ENCODE measurements at regions not wholly inside any gene's neighbourhood (a gene's known extent, or its start where the extent isn't known, plus 50 kb on each side); places are given as distances from the start of the nearest gene placed in this dataset.

DNA sequence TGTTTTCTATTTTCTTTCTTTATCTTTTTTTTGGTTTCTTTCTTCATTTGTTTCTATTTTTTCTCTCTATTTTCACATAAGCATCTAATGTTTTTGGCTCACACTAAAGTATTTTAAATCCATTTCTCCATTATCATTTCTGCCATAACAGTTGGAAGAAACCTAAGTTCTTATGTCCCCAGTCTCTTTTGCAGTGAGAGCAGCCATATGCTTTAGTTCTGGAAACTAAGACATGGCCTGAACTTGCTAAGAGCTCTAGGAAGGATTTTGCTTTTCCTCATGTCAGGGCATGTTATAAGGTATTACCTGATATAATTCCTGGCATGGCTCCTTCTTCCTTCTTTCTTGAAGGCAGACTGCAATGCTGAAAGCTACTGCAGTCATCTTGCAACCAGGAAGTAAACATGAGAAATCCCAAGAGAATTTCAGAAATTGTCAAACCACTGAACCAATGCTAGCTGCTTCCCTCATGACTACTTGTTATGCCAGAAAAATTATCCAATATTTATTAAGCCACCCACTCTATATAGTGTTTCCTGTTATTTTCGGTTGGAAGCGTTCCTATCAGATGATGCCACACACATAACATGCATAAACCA lies 171.1 kb downstream of the TAF11L14 start:
- no peak overlapping the region for H3K4me2 ChIP-seq
- no peak overlapping the region for H3K9ac ChIP-seq
- H3K27me3 ChIP-seq (ENCODE audit: insufficient read depth, low read depth), result no peaks in the 10 kb centered on the region
- no peaks in the 10 kb centered on the region for H3K4me1 ChIP-seq (ENCODE audit: low read depth, poor library complexity, severe bottlenecking)
- H3K79me2 ChIP-seq (ENCODE audit: insufficient read depth, low read depth), result no peaks in the 10 kb centered on the region
- H3K27ac ChIP-seq, result no peak overlapping the region
- no peaks in the 10 kb centered on the region for H3K36me3 ChIP-seq (ENCODE audit: insufficient read depth)
- TF ChIP-seq CTCF (conservative IDR thresholded peaks at IDR 0.05; ENCODE audit: low read depth, low read length), result no peak
- no peak overlapping the region for H2AFZ ChIP-seq (ENCODE audit: low read depth)
- no peak overlapping the region for H3K4me3 ChIP-seq (IDR thresholded peaks at IDR 0.05; ENCODE audit: insufficient read depth, low read depth, low read length)
- H4K20me1 ChIP-seq (ENCODE audit: insufficient read depth), result no peaks in the 10 kb centered on the region

GRCh38 chr5:17806818-17807468 lies 172.7 kb downstream of the TAF11L14 start:
- no peaks in the 10 kb centered on the region for H3K4me1 ChIP-seq (ENCODE audit: low read depth, poor library complexity, severe bottlenecking)
- TF ChIP-seq CTCF (conservative IDR thresholded peaks at IDR 0.05; ENCODE audit: low read depth, low read length), result no peak
- H3K36me3 ChIP-seq (ENCODE audit: insufficient read depth), result no peaks in the 10 kb centered on the region
- H2AFZ ChIP-seq (ENCODE audit: low read depth), result no peak overlapping the region
- no peaks in the 10 kb centered on the region; the same call in 1 of the 2 replicates for H4K20me1 ChIP-seq (ENCODE audit: insufficient read depth)
- no peak overlapping the region for H3K4me2 ChIP-seq
- no peak overlapping the region for H3K4me3 ChIP-seq (IDR thresholded peaks at IDR 0.05; ENCODE audit: insufficient read depth, low read depth, low read length)
- H3K79me2 ChIP-seq (ENCODE audit: insufficient read depth, low read depth), result no peaks in the 10 kb centered on the region
- H3K27ac ChIP-seq, result no peak overlapping the region
- H3K9ac ChIP-seq, result no peak overlapping the region
- H3K27me3 ChIP-seq (ENCODE audit: insufficient read depth, low read depth), result no peaks in the 10 kb centered on the region

DNA sequence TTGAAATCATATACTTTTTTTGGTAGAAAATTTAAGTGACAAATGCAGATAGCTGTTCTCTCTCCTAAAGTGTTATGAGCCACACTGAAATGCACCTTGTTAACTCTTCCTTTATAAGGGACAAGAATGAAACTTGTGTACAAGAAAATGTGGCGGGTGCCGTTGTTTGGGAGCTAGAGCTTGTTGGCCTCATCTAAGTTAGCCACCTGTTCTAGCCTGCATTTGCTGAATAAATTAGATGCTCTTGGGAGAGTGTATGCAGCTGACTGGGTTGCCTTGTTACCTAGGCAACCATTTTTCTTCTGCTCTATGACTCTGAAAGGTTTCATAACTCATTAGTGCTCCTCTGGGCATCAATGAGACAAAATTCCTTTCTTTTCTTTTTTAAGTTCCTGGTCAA lies 174.3 kb downstream of the TAF11L14 start:
- Histone ChIP-seq H3K36me3 (ENCODE audit: insufficient read depth) (no peaks in the 10 kb centered on the region), H2AFZ (ENCODE audit: low read depth) (no peak overlapping the region), H3K27ac (no peak overlapping the region), H3K4me2 (no peak overlapping the region), H3K4me1 (ENCODE audit: low read depth, poor library complexity, severe bottlenecking) (no peaks in the 10 kb centered on the region), H3K9ac (no peak overlapping the region), H3K27me3 (ENCODE audit: insufficient read depth, low read depth) (no peaks in the 10 kb centered on the region), H4K20me1 (ENCODE audit: insufficient read depth) (no peaks in the 10 kb centered on the region; the same call in 1 of the 2 replicates), H3K4me3 (IDR thresholded peaks at IDR 0.05; ENCODE audit: insufficient read depth, low read depth, low read length) (no peak overlapping the region), H3K79me2 (ENCODE audit: insufficient read depth, low read depth) (no peaks in the 10 kb centered on the region)
- TF ChIP-seq CTCF (conservative IDR thresholded peaks at IDR 0.05; ENCODE audit: low read depth, low read length), result no peak

DNA sequence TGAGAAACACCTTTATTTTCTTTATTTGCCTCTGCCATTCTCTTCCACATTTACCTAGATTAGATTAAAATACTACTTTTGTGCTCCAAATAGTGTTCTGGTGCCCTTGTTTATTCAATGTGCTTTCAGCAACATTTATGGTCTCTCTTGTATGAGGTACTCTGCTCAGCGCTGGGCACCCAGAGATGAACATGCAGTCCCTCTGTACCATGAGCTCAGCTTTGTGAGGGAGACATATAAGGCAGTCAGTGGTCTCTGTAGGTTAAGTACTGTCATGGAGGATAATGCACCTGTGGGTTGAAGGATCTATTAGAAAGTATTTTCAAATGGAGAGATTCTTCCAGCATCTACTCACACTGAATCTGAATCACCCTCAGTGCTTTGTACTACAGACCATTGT lies 176.5 kb downstream of the TAF11L14 start:
- Histone ChIP-seq H3K4me1 (ENCODE audit: low read depth, poor library complexity, severe bottlenecking) (no peaks in the 10 kb centered on the region), H3K27me3 (ENCODE audit: insufficient read depth, low read depth) (no peaks in the 10 kb centered on the region), H4K20me1 (ENCODE audit: insufficient read depth) (no peaks in the 10 kb centered on the region; the same call in 1 of the 2 replicates), H3K4me3 (IDR thresholded peaks at IDR 0.05; ENCODE audit: insufficient read depth, low read depth, low read length) (no peak overlapping the region), H3K4me2 (no peak overlapping the region), H2AFZ (ENCODE audit: low read depth) (no peak overlapping the region), H3K79me2 (ENCODE audit: insufficient read depth, low read depth) (no peaks in the 10 kb centered on the region), H3K9ac (no peak overlapping the region), H3K36me3 (ENCODE audit: insufficient read depth) (no peaks in the 10 kb centered on the region), H3K27ac (no peak overlapping the region)
- TF ChIP-seq CTCF (conservative IDR thresholded peaks at IDR 0.05; ENCODE audit: low read depth, low read length), result no peak
